ENCODE measurements at regions not wholly inside any gene's neighbourhood (a gene's known extent, or its start where the extent isn't known, plus 50 kb on each side); places are given as distances from the start of the nearest gene placed in this dataset.

DNA sequence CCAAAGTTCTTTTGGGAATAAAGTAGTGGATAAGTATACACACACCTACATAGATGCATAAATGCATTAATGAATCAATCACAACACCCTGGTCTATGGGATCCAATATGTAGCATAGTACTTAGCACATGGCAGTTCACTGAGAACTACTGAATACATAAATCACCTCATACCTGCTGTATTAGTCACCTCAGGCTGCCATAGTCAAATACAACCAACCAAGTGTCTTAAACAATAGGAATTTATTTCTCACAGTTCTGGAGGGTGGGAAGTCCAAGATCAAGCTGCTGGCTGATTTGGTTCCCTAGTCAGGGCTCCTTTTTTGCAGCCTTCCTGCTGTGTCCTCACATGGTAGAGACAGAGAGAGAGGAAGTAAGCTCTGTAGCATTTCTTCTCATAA lies 228.2 kb downstream of the NHLRC3 start:
- TF ChIP-seq, protein P1, sequence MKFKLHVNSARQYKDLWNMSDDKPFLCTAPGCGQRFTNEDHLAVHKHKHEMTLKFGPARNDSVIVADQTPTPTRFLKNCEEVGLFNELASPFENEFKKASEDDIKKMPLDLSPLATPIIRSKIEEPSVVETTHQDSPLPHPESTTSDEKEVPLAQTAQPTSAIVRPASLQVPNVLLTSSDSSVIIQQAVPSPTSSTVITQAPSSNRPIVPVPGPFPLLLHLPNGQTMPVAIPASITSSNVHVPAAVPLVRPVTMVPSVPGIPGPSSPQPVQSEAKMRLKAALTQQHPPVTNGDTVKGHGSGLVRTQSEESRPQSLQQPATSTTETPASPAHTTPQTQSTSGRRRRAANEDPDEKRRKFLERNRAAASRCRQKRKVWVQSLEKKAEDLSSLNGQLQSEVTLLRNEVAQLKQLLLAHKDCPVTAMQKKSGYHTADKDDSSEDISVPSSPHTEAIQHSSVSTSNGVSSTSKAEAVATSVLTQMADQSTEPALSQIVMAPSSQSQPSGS (CRISPR knock-in tag; IDR thresholded peaks at IDR 0.05): no peak
- TF ChIP-seq, protein P2, sequence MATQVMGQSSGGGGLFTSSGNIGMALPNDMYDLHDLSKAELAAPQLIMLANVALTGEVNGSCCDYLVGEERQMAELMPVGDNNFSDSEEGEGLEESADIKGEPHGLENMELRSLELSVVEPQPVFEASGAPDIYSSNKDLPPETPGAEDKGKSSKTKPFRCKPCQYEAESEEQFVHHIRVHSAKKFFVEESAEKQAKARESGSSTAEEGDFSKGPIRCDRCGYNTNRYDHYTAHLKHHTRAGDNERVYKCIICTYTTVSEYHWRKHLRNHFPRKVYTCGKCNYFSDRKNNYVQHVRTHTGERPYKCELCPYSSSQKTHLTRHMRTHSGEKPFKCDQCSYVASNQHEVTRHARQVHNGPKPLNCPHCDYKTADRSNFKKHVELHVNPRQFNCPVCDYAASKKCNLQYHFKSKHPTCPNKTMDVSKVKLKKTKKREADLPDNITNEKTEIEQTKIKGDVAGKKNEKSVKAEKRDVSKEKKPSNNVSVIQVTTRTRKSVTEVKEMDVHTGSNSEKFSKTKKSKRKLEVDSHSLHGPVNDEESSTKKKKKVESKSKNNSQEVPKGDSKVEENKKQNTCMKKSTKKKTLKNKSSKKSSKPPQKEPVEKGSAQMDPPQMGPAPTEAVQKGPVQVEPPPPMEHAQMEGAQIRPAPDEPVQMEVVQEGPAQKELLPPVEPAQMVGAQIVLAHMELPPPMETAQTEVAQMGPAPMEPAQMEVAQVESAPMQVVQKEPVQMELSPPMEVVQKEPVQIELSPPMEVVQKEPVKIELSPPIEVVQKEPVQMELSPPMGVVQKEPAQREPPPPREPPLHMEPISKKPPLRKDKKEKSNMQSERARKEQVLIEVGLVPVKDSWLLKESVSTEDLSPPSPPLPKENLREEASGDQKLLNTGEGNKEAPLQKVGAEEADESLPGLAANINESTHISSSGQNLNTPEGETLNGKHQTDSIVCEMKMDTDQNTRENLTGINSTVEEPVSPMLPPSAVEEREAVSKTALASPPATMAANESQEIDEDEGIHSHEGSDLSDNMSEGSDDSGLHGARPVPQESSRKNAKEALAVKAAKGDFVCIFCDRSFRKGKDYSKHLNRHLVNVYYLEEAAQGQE (IDR thresholded peaks at IDR 0.05; ENCODE audit: borderline replicate concordance): no peak
- TF ChIP-seq, protein P2 (CRISPR knock-in tag; IDR thresholded peaks at IDR 0.05; ENCODE audit: low read depth): no peak
- TF ChIP-seq ELF4 (CRISPR knock-in tag; IDR thresholded peaks at IDR 0.05): no peak
- no peak for TF ChIP-seq ZFP1 (CRISPR knock-in tag; IDR thresholded peaks at IDR 0.05)
- TF ChIP-seq ZFP36 (IDR thresholded peaks at IDR 0.05; ENCODE audit: low read depth, low read length, partially characterized antibody): no peak
- TF ChIP-seq PHTF2 (CRISPR knock-in tag; IDR thresholded peaks at IDR 0.05): no peak
- TF ChIP-seq, protein P3, sequence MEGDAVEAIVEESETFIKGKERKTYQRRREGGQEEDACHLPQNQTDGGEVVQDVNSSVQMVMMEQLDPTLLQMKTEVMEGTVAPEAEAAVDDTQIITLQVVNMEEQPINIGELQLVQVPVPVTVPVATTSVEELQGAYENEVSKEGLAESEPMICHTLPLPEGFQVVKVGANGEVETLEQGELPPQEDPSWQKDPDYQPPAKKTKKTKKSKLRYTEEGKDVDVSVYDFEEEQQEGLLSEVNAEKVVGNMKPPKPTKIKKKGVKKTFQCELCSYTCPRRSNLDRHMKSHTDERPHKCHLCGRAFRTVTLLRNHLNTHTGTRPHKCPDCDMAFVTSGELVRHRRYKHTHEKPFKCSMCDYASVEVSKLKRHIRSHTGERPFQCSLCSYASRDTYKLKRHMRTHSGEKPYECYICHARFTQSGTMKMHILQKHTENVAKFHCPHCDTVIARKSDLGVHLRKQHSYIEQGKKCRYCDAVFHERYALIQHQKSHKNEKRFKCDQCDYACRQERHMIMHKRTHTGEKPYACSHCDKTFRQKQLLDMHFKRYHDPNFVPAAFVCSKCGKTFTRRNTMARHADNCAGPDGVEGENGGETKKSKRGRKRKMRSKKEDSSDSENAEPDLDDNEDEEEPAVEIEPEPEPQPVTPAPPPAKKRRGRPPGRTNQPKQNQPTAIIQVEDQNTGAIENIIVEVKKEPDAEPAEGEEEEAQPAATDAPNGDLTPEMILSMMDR (IDR thresholded peaks at IDR 0.05 in 2 of 3, conservative IDR thresholded peaks at IDR 0.05 in 1 of 3; ENCODE audit: insufficient read depth in 2 of 3, low read depth in 1 of 3, low read length in 3 of 3): no peak
- no peak for TF ChIP-seq ZFP30 (CRISPR knock-in tag; IDR thresholded peaks at IDR 0.05; ENCODE audit: borderline replicate concordance)
- no peak for TF ChIP-seq PTRF (tag; IDR thresholded peaks at IDR 0.05)
- TF ChIP-seq XRCC5 (IDR thresholded peaks at IDR 0.05; ENCODE audit: low read depth, low read length): no peak
- no peak for TF ChIP-seq BACH1 (tag; IDR thresholded peaks at IDR 0.05)
- TF ChIP-seq, protein P4, sequence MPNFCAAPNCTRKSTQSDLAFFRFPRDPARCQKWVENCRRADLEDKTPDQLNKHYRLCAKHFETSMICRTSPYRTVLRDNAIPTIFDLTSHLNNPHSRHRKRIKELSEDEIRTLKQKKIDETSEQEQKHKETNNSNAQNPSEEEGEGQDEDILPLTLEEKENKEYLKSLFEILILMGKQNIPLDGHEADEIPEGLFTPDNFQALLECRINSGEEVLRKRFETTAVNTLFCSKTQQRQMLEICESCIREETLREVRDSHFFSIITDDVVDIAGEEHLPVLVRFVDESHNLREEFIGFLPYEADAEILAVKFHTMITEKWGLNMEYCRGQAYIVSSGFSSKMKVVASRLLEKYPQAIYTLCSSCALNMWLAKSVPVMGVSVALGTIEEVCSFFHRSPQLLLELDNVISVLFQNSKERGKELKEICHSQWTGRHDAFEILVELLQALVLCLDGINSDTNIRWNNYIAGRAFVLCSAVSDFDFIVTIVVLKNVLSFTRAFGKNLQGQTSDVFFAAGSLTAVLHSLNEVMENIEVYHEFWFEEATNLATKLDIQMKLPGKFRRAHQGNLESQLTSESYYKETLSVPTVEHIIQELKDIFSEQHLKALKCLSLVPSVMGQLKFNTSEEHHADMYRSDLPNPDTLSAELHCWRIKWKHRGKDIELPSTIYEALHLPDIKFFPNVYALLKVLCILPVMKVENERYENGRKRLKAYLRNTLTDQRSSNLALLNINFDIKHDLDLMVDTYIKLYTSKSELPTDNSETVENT (CRISPR knock-in tag; IDR thresholded peaks at IDR 0.05): no peak
